ENCODE measurements at regions not wholly inside any gene's neighbourhood (a gene's known extent, or its start where the extent isn't known, plus 50 kb on each side); places are given as distances from the start of the nearest gene placed in this dataset.

GRCh38 chr13:47372751-47373150 lies 475.9 kb upstream of the HTR2A start:
- no peak for TF ChIP-seq POLR2A (IDR thresholded peaks at IDR 0.05)
- no peak for TF ChIP-seq CTCF (IDR thresholded peaks at IDR 0.05)
